GM21381 (cell line): ENCODE measurements at regions not wholly inside any gene's neighbourhood (a gene's known extent, or its start where the extent isn't known, plus 50 kb on each side); places are given as distances from the start of the nearest gene placed in this dataset.
"Not testable (repeated sequence)": the region's sequence is repeated elsewhere in the genome, so short reads cannot be mapped to it uniquely, and the experiment has no call there.

Experiments
- ATAC-seq: cut with Tn5 transposase; IDR thresholded peaks from one replicate; pipeline ENCODE4 v1.9.1; 2021; ENCODE audit warnings: mild to moderate bottlenecking, moderate library complexity; ENCODE audit not compliant: unreplicated experiment

DNA sequence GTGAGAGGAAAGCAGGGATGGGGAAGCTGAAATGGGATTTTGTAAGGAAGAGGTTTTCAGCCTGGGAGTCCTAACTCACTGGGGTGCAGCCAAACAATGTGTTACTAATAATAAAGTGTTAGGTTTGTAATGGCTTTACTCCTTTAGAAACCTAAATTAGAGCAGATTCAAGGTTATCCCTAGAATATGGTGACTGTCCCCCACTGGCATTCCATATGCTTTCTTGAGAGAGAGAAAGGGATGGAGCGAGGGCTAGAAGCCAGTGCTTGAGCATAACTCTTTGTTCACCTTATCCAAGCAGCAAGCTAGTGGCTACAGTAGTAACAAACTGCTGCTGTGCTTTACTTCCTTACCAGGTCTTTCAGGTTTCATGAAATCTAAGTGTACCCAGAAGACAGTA, 249.1 kb upstream of the PGRMC2 start:
- ATAC-seq, result no peak

DNA sequence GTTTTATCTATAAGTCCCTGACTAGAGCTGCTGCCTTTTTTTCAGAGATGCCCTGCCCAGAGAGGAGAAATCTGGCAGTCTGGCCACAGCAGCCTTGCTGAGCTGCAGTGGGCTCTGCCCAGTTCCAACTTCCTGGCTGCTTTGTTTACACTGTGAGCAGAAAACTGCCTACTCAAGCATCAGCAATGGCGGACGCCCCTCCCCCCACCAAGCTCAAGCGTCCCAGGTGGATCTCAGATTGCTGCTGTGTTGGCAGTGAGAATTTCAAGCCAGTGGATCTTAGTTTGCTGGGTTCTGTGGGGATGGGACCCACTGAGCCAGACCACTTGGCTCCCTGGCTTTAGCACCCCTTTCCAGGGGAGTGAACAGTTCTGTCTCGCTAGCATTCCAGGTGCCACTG, 247.9 kb upstream of the PGRMC2 start:
- not testable (repeated sequence) for ATAC-seq

DNA sequence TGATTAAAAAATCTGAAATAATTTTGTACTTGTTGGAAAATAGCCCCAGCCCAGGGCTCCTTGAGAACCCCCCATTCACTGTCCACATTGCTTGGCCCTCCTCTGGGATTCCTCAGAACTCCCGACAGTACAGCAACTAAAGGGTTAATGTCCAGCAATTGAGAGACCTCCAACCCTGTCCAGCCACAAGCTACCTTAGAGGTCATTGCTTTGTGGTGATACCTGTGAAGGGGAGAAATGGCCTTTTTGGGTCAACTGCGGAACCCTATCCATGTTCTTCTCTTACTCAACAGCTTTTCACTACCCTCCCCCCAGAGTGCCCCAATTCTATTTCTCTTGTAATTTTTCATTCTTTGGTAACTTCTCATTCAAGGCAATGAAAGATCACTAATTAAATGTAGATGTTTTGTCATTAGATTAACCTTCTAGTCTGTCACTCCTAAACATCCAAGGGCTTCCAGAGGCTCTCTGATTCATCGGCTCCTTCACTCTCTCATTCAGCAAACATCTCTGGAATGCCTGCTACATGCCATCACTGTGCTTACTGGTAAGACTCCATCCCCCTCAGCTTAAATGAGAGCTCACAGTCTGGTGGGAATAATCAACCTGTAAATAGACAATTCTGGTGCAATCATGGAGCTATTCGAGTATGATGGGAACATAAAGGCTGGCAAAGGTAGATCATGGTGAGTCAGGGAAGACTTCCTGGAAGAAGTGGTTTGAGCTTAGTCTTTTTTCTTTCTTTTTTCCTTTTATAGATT, 241.4 kb upstream of the PGRMC2 start:
- no peak for ATAC-seq

DNA sequence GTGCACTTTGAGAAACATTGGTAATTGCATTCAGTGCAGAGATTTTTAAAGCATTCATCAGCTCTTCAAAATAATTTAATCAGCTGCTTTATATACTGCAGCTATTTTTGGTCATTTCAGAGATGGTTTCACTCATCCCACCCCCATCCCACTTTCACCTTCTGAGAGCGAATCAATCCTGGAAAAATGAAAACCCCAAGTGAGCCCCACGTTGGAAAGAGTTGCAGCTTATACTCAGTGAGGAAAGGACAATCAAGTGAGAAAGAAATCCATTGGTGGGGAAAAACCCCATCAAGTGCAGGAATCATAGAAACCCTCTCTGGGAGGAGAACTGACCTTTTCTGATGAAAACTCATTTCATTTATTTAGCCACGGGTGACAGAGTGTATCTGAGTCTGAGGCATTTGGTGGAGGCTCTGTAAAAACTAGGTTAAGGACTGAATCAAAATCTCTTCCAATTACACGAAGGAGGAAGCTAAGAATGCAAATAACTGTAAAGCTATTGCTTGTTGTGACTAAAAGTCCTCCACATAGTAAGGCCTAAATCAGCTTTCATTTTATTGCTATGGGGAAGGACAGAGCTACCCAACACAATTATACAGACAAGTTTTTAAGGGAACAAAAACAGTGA, 240.4 kb upstream of the PGRMC2 start:
- no peak for ATAC-seq

DNA sequence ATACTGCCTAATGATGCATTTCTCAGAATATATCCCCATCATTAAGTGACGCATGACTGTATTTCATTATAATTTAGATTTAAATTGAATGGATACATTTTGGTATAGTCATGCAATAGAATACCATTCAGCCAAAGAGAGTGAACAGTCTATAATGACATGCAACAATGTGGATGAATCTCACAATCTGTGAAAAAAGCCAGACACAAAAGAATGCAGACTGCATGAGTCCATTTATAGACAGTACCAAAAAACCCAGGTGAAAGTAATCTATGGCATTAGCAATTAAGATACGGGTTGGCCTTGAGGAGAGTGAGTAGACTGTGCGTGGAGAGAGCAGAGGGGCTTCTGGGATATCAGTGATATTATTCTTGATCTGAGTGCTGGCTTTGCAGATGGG, 239.7 kb upstream of the PGRMC2 start:
- no peak for ATAC-seq

DNA sequence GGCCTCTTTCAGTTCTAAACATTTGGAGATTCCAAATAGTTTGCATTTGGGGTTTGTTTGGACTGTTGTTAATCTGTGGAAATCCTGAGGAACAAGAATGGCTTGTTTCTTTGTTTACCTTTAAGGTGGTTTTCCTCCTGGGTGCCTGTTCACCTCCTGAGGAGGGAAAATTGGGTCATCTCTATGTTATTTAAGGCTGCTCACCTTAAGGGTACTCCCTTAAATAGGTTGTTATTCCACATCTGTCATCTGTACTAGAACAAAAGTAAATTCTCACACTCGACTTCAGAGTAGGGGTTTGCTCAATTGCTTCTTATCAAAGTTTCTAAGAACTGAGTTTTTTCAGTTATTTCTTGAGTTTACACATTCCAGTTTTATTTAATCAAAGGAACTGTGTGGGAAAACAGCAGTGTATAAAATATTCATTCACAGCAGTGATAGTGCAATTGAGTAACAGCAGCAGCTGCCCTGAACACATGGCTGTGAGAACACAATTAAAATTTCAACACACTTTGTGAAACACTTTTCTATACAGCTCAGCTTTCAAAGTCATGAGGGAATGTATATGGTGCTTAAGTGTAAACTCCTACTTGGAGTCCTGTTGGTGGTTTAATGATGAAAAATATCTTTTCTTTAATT, 238.5 kb upstream of the PGRMC2 start:
- ATAC-seq, result no peak

DNA sequence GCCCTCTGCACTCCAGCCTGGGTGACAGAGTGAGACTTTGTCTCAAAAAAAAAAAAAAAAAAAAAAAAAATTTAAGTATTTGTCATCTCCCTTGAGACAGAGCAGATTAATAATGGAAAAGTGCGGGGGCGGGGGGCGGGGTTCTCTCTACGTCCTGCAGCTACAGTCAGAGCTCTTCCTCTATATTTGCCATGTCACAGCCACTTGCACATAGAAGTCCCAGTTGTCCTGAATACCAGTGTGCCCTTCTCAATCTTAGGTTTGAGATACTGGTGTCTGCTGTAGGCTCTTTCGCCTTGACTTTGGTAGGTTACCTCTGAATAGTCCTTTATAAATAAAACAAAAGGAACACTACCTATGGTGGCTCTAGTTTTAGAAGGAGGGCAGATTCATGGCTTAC, 237.8 kb upstream of the PGRMC2 start:
- no peak for ATAC-seq

DNA sequence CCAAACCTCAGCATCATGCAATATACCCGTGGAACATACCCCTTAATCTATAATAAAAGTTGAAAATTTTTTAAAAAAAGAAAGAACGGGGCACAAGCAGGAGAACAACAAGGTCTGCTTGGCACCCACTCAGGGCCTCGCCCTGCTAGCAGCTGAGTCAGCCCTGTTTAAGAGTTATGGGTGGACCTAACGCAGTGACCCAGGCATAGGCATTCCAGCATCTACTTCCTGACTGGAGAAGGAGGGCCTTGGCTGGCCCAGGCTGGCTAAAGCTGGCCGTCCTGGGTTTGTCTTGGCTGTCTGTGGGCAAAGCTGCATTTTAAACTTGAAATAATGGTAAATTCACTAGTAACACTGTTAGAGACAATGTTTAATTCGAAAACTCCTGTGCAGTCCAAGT, 236.7 kb upstream of the PGRMC2 start:
- no peak for ATAC-seq

DNA sequence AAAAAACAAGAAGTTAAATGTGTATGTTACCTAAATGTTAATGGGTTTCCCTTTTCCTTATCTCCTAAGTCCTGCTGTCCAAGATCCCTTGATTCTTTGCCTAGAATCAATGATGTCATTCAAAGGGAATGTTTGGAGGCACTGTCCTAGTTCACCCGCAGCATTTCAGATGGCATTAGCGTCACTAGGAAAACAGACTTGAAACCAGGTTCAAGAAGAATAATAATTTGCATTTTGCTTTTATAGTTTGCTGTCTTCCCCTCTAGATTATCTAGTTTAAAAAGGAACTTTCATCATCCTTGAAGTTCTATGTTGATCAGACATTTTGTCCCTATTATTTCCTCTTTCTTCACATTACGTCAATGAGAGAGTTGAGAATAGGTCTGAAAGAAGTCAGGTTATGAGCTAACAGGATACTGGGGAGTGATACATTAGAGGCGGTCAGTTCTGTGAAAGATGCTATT, 234.1 kb upstream of the PGRMC2 start:
- ATAC-seq, result no peak

DNA sequence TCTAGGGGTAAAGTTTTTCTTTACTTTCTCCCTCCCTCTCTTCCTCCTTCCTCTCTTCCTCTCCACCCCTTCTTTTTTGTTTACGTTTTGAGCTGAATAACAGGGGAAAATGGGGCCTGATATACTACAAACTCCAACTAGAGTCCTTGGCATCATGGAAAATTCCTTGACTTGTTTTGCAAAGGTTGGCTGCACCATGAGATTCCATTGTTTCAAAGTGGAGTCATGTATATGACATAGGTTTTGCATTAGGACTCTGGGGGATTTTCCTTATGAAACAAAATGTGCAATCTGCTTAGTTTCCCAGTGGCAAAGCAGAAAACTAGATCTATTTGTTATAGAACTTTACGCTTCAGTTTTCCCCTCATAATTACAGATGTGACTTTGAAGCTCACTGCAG, 233.5 kb upstream of the PGRMC2 start:
- ATAC-seq, result no peak

DNA sequence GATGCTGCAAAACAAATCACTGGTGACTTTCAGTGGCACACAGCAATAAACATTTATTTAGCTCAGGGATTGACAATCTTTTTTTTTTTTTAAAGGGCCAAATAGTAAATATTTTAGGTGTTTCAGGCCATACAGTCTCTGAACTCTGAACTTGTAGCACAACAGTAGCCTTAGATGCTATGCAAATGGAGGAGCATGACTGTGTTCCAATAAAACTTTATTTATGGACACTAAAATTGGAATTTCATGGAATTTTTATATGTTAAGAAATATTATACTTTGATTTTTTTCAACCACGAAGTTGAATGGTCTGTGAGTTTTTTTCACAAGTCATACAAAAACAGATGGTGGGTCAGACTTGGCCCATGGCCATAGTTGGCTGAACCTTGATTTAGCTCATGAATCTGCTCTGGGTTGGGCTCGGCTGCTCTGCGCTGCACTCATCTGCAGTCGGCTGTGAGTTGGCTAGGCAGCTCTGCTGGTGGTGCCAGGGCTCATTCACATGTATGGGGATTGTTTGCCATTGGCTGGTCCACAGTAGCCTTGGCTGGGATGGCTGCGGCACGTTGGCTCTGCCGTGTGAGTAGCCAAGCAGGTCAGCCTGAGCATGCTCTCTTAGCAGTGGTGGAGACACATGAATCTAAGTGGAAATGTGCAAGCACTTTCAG, 231.7 kb upstream of the PGRMC2 start:
- no peak for ATAC-seq

DNA sequence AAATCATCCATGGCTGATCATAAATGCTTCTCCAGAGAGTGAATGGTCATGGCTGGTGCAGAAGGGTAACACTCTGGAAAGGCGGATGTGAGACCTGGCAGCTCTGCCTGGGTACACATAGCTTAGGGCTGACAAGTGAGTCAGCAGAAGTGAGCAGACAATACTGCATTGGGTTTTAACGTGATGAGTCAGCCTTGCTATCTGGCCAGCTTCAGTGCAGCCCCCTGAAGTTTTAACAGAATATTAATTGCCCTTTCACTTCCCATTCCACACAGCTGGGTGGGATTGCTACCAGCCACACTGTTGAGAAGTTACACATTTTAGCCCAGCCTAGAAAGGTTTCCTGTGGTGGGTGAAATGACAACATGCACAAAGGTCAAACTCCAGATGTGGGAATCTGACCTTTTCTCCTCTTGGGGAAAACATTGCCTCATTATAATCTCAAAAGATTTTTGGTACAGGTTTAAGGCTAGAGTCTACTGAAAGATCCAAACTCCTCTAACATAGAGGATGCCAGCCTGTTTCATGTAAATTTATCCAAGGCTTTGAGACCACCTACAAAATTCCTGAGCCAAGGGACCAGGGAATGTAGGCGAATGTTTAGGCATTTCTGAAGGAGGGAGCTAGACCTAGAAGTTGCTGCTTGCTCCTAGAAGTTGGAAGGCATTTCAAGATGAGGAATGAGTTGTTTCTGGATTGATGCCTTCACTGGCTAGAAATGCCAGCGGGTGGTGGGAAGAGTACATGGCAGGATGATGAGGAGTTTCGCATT, 230.3 kb upstream of the PGRMC2 start:
- peak; percentile 88 for ATAC-seq

DNA sequence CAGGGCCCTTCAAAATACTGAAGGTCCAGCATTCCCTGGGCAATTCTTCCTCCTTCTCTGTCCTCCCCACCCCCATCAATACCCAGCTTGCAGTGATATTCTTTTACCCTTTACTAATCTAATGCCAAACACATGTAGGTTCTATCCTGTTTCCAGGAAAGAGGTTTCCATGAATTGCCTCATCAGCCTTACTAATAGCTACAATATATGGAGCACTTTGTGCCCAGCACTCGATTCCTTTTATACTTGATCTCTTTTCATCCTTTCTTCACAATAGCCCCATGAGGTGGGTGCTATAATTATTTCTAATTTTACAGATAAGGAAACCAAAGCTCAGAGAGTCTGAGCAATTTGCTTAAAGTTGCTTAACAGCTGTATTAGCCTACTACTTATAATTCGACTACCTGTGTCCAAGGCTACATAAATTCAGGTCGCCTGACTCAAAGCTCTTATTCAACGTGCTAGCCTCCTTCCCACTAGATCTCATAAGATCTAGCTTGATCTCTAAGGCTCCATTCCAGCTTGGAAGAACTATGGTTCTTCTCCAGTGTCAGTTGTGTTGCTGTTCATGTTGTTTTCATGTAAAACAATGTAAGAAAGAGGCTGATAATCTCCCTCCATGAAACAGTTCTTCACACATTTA, 229.6 kb upstream of the PGRMC2 start:
- ATAC-seq, result no peak

DNA sequence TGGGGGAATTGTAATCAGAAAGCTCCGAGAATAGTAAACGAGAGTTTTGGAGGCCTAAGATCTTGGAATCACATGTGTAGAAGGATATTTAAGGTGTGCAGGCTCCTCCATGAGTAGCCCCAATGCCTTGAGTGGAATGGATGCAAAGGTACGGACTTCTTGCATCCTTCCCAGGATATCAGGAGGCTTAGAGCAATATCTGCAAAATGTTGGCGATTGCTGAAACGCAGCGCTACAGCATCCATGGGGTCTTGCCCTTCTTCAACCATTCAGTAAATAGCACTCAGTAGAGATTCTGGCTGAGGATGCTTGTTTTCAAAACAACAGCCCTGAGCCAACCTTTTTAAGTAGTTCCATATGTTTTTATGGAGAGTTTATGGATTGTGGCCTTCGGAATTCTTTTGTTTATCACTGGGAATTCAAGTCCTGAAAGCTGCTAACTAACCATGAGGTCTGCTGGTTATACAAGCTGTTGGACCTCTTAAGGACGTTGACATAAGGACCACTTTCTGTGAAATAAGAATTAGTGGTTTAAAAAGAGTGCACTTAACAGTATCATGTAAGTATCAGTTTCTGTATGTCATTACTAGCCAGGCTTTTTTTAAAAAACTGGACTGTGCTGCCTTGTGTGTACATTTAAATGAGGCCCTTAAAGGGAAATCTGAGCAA, 228.8 kb upstream of the PGRMC2 start:
- ATAC-seq, result peak; percentile 51

DNA sequence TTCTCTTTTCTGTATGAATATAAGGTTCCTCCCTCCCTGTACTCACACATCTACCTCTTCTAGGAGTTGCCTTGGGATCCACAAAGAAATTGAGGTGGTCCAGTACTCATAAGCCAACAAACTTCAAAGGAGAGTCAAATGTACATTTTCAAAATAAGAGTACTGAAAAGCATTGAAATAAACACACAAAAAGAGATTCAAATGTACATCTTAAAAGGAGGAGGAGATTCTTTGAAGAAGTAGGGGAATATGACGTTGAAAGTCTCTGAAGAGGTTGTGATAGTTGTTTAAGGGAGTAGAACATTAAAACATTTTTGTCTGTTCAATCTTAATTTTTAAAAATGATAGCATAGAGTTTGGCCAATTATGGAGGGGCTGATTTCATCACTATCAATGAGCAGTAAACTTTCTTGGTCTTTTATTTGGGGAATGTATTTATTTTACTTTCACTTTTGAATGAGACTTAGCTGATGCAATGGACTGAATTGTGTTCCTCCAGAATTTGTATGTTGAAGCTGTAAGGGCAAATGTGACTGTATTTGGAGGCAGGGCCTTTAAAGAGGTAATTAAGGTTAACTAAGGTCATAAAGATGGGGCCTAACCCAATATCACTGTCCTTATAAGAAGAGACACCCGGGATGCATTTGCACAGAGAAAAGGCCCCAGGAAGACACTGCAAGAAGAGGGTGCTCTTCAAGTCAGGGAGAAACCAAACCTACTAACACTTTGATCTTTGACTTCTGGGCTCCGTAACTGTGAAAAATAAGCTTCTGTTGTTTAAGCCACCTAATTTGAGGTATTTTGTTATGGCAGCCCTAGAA, 226.3 kb upstream of the PGRMC2 start:
- ATAC-seq, result no peak

DNA sequence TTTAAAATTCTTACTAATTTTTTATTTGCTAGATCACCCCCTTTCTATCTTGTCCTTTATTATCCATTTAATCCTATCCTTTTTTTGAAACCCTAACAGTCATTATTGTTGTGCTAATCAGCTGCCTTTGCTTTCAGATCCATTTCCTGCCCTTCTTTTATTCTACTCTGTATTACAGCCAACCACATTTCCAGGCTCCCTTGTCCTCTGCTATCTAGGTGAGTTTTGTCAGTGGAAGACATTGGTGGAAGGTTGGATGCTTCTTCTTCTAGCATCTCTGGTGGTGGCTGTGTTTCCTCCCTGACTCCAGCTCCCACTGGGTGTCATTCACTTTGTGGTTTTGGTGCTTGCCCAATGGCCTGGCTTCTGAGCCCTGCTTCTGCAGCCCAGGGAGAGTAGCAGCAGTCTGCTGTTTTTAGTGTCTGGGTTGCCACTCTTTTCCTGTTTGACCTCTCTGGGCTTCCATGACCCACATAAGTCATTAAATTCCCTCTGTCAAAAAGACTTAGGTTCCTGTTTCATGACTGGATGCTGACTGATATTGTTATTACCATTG, 225.2 kb upstream of the PGRMC2 start:
- no peak for ATAC-seq

DNA sequence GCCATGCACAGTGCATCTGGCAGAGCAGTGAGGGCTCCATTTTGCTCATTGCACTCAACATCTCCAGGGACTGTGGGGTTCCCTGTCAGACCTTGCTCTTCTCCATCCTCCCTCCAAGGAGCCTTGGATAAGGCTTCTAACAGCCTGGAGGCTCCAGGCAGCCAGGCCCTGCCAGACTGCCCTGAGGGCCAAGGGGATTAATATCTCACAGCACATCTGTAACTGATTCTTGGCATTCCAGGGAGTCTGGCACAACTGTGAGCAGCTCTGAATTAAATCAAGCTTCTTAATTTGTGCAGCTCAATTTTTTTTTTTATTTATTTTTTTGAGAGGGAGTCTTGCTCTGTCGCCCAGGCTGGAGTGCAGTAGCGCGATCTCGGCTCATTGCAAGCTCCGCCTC, 224.5 kb upstream of the PGRMC2 start:
- no peak for ATAC-seq

DNA sequence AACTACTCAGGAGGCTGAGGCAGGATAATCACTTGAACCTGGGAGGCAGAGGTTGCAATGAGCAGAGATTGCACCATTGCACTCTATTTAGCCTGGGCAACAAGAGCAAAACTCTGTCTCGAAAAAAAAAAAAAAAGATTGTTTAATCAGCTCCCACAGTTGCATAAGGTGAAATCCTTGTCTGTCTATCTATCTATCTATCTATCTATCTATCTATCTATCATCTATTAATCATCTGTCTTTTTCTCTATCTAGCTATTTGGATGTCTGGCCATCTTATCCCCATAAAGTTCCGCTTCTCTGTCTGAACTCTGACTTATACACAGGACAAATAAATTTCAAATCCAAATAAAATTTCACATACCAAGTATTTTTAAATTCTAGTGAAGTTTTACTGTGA, 223.2 kb upstream of the PGRMC2 start:
- no peak for ATAC-seq
